ENCODE measurements at regions not wholly inside any gene's neighbourhood (a gene's known extent, or its start where the extent isn't known, plus 50 kb on each side); places are given as distances from the start of the nearest gene placed in this dataset.
"Not testable (repeated sequence)": the region's sequence is repeated elsewhere in the genome, so short reads cannot be mapped to it uniquely, and the experiment has no call there.

- no peak for DNase-seq (ENCODE audit: low read depth)
These were observed 1240.9 kb upstream of the LRRTM3 start for GRCh38 chr10:65684896-65685295.

DNA sequence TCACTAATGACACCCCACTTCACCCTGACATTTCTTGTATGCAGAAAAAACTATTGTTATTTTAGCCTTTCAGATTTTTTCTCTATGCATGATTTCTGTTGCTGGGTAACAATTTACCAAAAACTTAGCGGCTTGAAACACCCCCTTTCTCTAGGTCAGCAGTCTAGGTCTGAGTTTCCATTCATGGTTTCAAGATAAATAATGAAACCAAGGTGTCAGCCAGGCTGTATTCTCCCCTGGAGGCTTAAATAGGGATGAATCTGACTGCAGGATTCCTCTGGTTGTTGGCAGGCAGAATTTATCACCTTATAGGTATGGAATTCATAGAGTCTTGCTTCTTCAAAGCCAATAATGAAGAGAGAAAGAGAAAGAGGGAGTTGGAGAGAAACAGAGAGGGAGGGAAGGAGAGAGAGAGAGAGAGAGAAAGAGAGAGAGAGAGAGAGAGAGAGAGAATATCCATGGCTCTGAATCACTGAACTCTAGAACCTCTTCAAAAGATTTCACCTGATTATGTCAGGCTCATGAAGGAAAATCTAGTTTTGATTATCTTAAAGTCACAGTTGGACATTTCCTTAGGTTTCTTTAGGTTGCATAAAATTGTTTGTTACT lies 1224.6 kb upstream of the LRRTM3 start:
- no peak for DNase-seq (ENCODE audit: low read depth)

DNA sequence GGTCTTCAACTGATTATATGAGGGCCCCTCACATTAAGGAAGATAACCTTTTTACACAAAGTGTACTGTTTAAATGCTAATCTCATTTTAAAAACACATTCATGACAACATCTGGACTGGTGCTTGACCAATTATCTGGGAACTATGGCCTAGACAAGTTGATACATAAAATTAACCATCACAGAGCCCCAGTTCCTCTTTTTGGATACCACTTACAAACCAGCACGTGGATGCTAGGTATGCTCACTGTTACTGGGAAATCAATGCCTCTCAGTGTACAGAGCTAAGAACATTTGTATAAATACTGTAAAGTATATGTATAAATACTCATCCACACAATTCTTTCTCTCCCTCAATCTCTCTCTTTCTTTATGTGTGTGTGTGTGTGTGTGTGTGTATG lies 1217.8 kb upstream of the LRRTM3 start:
- DNase-seq (ENCODE audit: low read depth): no peak

GRCh38 chr10:65710306-65710705 lies 1215.5 kb upstream of the LRRTM3 start:
- DNase-seq (ENCODE audit: low read depth): no peak

DNA sequence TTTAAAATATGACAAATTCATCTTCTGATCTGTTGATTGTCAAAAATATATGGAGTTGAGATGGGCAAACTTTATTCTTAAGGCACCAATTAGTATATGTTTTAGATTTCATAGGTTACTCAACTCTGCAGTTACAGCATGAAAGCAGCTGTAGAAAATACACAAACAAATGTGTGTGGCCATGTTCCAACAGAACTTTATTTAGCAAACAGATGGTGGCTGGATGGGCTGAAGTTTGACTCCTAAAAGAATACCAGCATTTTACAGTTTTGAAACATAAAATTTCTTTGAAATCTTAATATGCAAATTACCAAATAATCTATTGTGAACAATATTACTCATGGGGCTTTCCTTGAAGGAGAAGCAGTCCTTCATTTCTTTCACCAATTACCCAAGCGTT lies 1206.0 kb upstream of the LRRTM3 start:
- DNase-seq (ENCODE audit: low read depth): no peak

DNA sequence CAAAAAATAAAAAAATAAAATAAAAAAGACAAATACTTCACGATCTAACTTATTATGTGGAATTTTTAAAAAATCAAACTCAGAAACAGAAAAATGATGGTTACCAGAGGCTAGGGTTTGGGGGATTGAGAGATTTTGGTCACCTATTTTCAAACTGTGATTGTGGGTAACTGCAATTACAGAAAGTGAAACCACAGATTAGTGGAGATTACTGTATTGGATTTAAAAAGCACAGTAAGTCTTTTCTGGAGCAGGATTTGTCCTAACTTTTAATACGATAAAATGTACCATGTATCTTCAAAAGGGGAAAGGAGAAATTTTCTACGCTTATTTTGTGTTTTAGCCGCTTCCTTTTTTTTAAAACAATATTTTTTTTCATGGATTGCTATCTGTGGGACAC lies 1204.9 kb upstream of the LRRTM3 start:
- DNase-seq (ENCODE audit: low read depth): no peak

DNA sequence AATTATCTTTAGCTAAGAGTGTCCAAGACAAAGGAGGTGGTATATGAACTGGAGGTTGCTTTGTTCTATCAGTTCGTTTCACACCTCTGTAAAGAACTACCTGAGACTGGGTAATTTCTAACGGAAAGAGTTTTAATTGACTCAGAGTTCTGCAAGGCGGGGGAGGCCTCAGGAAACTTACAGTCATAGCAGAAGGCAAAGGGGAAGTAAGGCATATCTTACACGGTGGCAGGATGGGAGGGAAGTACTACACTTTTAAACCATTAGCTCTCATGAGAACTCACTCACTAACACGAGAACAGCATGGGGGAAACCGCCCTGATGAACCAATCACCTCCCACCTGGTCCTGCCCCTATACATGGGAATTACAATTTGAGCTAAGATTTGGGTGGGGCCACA lies 1202.3 kb upstream of the LRRTM3 start:
- no peak for DNase-seq (ENCODE audit: low read depth)

DNA sequence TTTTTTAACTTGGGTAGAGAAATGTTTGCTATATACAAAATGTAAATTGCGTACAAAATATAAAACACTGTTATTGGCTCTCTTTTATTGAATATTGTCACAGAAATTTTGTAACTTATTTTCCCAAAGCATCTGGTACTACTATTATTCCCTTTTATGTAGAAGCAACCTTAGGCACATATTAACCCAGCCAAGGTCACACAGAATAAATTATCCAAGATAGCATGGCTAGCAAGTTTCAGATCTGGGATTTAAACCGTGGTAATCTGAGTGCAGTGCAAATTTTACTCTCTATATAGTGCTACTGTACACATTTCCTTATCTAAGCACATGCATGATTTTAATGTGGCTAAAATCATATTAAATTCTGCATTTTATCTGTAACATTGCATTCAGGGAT lies 1190.5 kb upstream of the LRRTM3 start:
- DNase-seq (ENCODE audit: low read depth): no peak

DNA sequence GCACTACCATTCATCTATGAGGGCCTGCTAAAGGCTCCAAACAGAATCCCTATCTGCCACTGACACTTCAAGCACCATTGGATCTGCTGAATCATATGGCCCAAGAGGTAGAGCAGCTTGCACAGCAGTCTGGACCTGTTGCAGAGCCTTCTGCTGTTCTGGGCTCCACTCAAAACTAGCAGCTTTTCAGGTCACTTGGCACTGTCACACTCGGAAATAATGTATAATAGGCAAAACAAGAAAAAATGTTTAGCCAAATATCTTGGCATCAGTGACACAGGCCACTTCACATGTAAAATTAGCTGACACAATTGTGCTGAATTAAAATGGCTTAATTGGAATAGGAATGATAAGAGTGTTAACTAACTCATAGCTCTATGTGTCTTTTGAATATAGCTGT lies 1182.9 kb upstream of the LRRTM3 start:
- DNase-seq (ENCODE audit: low read depth): no peak

GRCh38 chr10:65751218-65751617 lies 1174.6 kb upstream of the LRRTM3 start:
- no peak for DNase-seq (ENCODE audit: low read depth)

DNA sequence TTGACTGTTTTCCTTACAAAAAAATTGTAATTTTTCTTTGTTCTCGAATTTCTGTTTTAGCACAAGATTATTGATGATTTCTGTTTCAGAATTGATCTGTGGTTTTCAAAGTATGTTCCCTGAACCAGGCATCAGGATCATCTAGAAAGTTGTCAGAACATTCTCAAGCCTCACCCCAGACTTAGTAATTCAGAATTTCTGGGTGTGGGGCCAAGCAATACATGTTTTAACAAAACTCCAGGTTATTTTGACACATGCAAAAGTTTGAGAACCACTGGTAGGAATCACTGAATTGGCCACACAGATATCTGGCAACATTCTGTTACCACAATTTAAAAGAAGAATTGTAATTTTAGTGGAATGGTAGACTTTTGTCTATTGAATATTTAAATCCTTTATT lies 1173.9 kb upstream of the LRRTM3 start:
- no peak for DNase-seq (ENCODE audit: low read depth)

GRCh38 chr10:65753532-65753931 lies 1172.3 kb upstream of the LRRTM3 start:
- DNase-seq (ENCODE audit: low read depth): no peak

GRCh38 chr10:65754112-65754511 lies 1171.7 kb upstream of the LRRTM3 start:
- no peak for DNase-seq (ENCODE audit: low read depth)

DNA sequence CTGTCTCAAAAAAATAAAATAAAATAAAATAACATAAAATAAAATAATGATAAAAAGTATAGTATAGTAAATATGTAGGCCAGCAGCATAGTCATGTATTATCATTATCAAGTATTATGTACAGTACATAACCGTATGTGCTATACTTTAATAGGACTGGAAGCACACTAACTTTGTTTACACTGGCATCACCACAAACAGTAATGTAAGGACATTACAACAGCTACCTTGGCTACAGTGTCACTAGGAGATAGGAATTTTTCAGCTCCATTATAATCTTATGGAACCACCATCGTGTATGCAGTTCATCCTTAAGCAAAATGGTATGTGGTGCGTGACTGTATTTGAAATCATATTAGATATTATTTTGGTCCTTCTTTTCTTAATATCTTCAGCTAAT lies 1163.5 kb upstream of the LRRTM3 start:
- DNase-seq (ENCODE audit: low read depth): no peak

DNA sequence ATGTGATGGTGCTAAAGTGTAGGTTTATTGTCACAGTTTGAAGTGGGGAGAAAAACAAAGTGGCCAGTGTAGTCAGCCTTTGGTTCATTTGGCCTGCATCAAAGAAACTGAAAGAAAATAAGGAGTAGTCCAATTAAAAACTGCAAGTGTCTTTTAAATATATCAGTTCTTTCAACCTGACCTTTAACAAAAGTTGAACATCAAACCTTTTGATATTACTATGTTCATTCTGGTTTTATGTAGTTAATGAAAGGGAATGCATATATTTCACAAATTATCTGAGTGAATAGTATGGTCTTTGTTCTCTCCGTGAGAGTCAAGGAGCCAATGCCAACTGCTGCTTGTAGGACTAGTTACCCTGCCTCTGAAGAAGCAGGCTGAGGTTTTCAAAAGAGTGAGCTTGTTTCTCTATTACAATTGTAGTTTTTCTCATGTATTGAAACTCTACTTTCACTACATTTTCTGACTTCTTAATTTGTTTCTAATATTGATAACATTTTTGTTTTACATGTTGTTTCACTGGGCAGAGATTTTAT lies 1160.8 kb upstream of the LRRTM3 start:
- no peak for DNase-seq (ENCODE audit: low read depth)

DNA sequence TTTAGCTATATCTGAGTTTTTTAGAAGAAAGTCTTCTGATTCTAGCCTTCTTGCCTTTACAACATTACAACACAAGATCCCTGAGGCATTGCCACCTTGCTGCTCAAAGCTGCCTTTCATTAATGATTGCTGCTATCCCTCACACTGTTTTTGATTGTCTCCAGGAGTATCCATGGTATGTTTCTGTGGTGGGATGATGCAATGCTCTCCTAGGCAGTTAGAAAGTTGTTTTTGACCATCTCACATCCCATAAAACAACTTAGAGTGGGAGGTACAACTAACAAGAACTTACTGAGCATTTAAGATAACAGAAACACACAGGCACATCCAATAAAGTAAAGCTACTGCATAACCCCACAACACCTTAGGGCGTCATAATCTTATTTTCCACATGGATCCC lies 1156.0 kb upstream of the LRRTM3 start:
- no peak for DNase-seq (ENCODE audit: low read depth)

GRCh38 chr10:65778753-65779152 lies 1147.1 kb upstream of the LRRTM3 start:
- DNase-seq (ENCODE audit: low read depth): no peak

GRCh38 chr10:65779985-65780384 lies 1145.9 kb upstream of the LRRTM3 start:
- DNase-seq (ENCODE audit: low read depth): no peak

- DNase-seq (ENCODE audit: low read depth): no peak
These were observed 1139.6 kb upstream of the LRRTM3 start for GRCh38 chr10:65786279-65786678.

DNA sequence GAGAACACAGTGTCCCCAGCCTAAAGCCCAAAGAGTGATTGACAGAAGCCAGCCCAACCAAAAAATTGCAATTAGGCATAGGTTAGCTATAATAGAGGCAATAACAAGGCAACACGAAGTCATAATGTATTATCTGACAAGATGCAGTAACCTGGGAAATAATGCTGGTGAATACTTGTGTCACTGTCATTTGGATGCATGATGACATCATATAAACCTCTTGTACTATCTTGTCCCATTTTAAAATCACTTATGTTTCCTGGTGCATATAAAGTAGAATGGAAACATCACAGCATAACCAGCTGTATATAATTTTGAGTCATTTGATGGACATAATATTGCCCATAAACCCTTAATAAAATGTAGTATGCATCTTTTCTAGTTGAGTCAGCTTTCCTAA lies 1138.3 kb upstream of the LRRTM3 start:
- no peak for DNase-seq (ENCODE audit: low read depth)

DNA sequence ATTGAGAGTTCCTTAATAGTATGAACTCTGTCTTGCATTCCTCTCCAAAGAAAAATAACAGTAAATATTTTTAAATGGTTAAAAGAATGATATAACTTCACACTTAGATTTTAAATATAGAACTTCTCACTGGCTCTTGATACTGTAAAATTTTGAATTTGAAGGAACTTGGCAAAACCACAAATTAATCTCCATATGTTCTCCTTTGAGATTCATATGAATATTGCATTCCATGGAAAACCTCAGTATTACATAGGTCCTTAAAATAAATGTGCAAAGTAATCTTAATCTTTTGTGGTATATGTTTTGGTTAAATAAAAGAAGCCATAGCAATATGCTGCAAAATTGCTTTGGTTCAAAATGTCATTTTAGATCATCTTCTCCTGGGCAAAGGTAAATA lies 1137.6 kb upstream of the LRRTM3 start:
- DNase-seq (ENCODE audit: low read depth): no peak

- DNase-seq (ENCODE audit: low read depth): no peak
These were observed 1133.9 kb upstream of the LRRTM3 start for GRCh38 chr10:65791979-65792378.

GRCh38 chr10:65793738-65794425 lies 1132.0 kb upstream of the LRRTM3 start:
- DNase-seq (ENCODE audit: low read depth): no peak

DNA sequence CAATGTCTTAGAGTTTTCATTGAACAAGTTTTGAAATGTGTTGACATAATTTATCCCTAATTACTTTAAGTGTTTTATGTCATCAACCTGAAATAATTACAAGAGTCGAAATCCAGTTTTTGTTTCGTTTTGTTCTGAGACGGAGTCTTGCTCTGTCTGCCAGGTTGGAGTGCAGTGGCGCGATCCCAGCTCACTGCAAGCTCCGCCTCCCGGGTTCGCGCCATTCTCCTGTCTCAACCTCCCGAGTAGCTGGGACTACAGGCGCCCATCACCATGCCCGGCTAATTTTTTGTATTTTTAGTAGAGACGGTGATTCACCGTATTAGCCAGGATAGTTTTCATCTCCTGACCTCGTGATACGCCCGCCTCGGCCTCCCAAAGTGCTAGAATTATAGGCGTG lies 1131.0 kb upstream of the LRRTM3 start:
- not testable (repeated sequence) for DNase-seq (ENCODE audit: low read depth)

Data from fibroblast of the conjunctiva (primary cell).